ENCODE measurements at regions not wholly inside any gene's neighbourhood (a gene's known extent, or its start where the extent isn't known, plus 50 kb on each side); places are given as distances from the start of the nearest gene placed in this dataset.

GRCh38 chr20:11766961-11767360 is 150.7 kb upstream of the BTBD3 start:
- no peak for TF ChIP-seq POLR2A (IDR thresholded peaks at IDR 0.05; ENCODE audit: low read length)
- no peak for TF ChIP-seq GATA1 (IDR thresholded peaks at IDR 0.05; ENCODE audit: low read depth, low read length)
